MM.1S (cell line): ENCODE measurements at regions not wholly inside any gene's neighbourhood (a gene's known extent, or its start where the extent isn't known, plus 50 kb on each side); places are given as distances from the start of the nearest gene placed in this dataset.

ENCODE experiments used
- CTCF ChIP-seq: fragments of 300-600 bp; sonication (generic); IDR thresholded peaks from 2 replicates; pipeline ENCODE4 v1.5.1; 2016; ENCODE audit warnings: antibody characterized with exemption, low read length, mixed read lengths
- EZH2 ChIP-seq: fragments of 300-600 bp; sonication (generic); optimal IDR thresholded peaks from 2 replicates; pipeline ENCODE3; 2017; ENCODE audit warnings: low read depth, mild to moderate bottlenecking, antibody characterized with exemption, low read length, mixed read lengths
- EZH2phosphoT487 ChIP-seq: fragments of 300-600 bp; sonication (generic); IDR thresholded peaks from 2 replicates; pipeline ENCODE4 v1.6.1; 2018; ENCODE audit warnings: antibody characterized with exemption, low read length

DNA sequence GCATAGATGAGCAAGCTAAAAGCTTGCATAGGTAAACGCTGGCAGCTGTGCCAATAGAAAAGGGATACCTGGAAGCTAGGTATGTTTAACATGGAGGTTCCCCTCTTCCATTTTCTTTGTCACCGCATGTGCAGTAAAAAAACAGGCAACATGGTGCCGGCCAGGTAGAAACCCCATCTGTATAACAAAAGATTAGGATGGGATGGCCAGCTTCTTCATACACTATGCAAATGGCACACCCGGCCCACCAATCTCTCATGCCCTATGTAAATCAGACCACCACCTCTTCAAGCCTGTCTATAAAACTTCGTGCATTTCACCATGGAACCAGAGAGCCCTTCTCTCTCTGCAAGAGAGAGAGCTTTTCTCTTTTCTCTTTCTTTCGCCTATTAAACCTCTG lies 224.3 kb upstream of the P2RY1 start:
- TF ChIP-seq EZH2 = no peak
- TF ChIP-seq EZH2phosphoT487 = no peak
- no peak for TF ChIP-seq CTCF
